Uterus (tissue), 2 donors: ENCODE measurements at regions not wholly inside any gene's neighbourhood (a gene's known extent, or its start where the extent isn't known, plus 50 kb on each side); places are given as distances from the start of the nearest gene placed in this dataset.

Source experiments
- CTCF ChIP-seq, 4 experiments: fragments of 200-600 bp in 2 of 4; fragments of 450-650 bp in 2 of 4; sonication (generic) in 2 of 4; IDR thresholded peaks; one replicate each; pipeline ENCODE4 v1.5.1; 2016 to 2019; ENCODE audit warnings: antibody characterized with exemption in 4 of 4, mild to moderate bottlenecking in 2 of 4, moderate library complexity in 1 of 4
- POLR2A ChIP-seq, 2 donors: fragments of 450-650 bp; IDR thresholded peaks; one replicate each; pipeline ENCODE4 v1.6.1; 2016; ENCODE audit warnings: antibody characterized with exemption in 2 of 2, mild to moderate bottlenecking in 1 of 2, moderate library complexity in 1 of 2

GRCh38 chr12:84165998-84166571, 746.5 kb downstream of the SLC6A15 start:
- TF ChIP-seq CTCF (IDR thresholded peaks at IDR 0.05) (no peak), POLR2A (IDR thresholded peaks at IDR 0.05) (no peak)
